Activated CD4-positive, alpha-beta T cell treated with anti-CD3 and anti-CD28 coated beads, Interleukin-2, amount 50 U/mL, for 1 hour (primary cell): ENCODE measurements at regions not wholly inside any gene's neighbourhood (a gene's known extent, or its start where the extent isn't known, plus 50 kb on each side); places are given as distances from the start of the nearest gene placed in this dataset.
"Not testable (repeated sequence)": the region's sequence is repeated elsewhere in the genome, so short reads cannot be mapped to it uniquely, and the experiment has no call there.

Source experiments
- DNase-seq: peaks from one replicate; pipeline ENCODE4 v3.0.0-alpha.2; 2020

DNA sequence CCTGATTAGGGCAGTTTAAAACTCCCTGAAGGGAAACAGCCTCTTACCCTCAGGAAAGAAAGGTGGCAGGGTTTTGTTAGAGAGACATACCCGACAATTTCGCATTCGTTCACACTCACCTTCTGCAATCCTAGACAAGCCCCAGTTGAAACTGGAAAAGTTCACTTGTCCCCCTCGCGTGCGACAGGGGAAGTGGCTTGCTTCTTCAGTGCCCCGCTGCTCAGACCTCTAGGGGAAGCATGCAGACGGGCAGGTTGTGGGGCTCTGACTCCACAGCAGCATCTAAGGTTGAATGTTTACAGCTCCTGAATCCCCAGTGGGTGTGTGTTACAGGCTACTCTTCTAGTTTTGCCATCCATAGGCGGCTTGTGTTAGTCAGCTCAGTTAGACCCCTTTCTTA, 575.7 kb upstream of the ACO1 start:
- DNase-seq, result no peak

DNA sequence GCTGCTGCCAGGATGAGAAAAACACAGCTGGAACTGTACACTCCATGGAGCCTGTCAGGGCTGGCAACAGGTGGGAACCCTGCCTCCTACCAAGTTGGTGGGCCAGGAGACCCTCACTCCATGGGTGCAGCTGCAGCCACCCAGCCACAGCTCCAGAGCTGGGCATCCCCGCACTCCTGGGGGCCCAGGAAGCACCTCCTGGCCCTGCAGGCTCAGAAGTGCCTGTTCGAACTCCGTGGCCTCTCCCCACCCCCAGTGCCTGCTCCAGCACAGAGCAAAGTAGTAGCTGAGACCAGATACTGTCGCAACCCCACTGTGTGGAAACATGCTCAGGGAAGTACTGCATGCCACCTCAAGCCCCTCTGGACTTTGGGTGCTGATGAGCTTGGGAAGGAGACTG, 564.0 kb upstream of the ACO1 start:
- DNase-seq, result no peak

DNA sequence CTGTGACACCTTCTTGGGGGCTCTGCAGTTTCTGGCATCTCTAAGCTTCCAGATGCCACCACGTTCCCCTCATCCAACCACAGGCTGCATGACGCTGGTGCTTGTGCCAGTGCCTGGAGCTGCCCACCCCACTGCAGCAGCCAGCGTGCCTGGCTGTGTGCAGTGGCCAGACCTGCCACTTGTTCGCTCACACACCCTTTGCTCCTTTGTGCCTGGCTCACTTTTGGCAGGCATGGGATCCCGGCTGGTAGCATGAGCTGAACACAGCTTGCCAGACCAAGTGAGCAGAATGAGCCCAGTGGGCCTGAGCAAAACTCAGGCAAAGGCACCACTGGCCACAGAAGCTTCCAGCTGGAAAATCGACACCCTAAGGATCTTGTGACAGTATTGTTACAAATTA, 562.9 kb upstream of the ACO1 start:
- no peak for DNase-seq

DNA sequence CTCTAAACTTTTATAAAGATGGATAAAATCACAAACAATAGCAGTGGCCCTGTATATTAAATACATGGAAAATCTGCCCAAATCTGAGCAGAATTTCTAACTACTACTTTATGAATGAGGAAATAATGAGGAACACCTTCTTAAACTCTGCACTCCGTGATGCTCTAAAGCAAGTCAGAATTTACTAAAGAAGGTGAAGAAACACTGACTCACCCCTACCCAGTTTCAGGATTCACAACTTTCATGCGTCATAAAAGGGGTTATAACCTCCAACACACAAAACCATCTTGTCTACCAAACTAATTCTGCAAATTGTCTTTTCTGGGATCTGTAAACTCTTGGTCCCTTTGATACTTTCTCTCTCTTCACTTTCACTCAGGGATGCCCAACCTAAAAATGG, 561.1 kb upstream of the ACO1 start:
- DNase-seq, result no peak

- DNase-seq, result no peak
These were observed 559.6 kb upstream of the ACO1 start for GRCh38 chr9:31824860-31825259.

DNA sequence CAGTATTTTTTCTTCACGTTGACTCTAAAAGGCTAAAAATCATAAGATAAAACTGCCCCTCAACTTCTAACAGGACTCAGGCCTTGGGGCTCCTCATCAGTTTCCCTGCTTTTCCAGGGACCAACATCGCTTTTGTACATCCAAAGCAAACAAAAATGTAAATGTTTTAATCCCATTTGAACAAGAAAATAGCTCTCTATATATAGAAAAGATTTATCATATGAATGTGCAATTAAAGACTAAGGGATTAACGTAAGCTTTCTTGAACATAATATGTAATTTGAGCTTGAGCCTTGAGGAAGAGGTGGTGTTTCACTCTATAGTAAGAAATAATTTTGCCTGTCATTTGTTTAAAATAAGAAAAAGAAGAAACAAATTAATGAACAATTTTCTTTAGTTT, 547.2 kb upstream of the ACO1 start:
- no peak for DNase-seq

DNA sequence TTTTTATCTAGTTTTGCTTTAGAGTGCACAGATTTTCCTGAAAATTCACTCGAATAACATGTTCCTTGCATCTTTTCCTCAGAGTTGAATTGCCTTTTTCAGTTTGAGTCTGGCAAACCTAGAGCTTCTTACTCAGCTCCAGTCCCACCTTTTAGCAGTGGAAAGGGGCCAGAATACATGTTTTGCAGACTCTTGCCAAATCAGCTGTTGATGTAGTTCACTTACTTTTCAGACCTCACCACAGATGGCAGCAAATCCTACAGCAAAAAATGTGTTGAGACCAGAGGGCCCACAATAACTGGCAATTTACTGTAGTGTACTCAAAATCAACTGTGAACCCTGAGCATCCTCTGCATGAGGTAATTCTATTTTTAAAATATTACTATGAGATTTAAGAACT, 545.2 kb upstream of the ACO1 start:
- DNase-seq, result no peak

DNA sequence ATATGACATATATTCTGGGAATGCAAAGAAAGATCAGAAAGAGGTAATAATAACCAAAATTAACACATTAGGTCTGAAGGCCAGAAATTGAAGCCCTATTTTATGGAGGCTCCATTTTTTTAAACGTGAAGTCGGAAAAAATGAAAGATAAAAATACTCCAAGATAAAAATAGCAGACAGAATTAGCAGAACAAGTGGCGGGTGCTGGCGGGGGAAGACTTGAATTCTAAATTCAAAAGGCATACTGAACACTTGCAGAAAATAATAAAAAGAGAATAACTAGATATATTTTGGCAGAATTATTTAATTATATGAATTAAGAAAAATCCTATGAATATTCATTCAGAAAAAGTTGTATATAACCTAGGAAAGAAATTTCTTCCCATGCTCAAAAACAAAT, 543.7 kb upstream of the ACO1 start:
- no peak for DNase-seq

DNA sequence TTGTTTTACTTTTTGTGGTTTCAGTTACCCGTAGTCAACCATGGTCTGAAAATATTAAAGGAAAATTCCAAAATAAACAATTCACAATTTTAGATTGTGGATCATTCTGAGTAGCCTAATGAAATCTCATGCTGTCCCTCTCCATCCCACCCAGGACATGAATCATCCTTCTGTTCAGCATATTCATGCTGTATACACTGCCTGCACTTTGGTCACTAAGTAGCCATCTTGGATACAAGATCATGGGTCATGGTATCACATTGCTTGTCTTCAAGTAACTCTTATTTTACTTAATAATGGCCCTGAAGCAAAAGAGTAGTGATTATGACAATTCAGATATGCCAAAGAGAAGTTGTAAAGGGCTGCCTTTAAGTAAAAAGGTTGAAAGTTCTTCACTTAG, 536.5 kb upstream of the ACO1 start:
- DNase-seq, result no peak

- no peak for DNase-seq
These were observed 535.7 kb upstream of the ACO1 start for GRCh38 chr9:31848505-31849285.

DNA sequence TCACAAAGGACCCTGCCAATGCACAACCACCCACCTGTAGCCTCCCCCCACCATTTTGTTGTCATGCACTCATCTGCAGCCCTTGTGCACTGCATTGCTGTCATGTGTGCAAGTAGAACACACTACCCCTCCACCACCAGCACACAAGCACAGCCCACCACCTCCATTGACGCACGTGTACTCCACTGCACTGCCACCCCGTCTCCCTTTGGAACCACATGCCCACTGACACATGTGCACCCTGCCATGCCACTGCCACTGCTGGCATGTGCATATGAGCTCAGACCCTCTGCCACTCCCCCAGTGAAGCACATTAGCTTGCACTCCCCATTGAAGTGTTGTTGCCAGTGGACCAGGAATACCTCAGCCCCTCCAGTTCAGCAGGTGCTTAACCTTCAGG, 530.3 kb upstream of the ACO1 start:
- DNase-seq, result no peak

- no peak for DNase-seq
These were observed 515.6 kb upstream of the ACO1 start for GRCh38 chr9:31868830-31869229.

GRCh38 chr9:31870276-31870675, 514.2 kb upstream of the ACO1 start:
- no peak for DNase-seq

GRCh38 chr9:31873722-31874121, 510.7 kb upstream of the ACO1 start:
- DNase-seq, result no peak

DNA sequence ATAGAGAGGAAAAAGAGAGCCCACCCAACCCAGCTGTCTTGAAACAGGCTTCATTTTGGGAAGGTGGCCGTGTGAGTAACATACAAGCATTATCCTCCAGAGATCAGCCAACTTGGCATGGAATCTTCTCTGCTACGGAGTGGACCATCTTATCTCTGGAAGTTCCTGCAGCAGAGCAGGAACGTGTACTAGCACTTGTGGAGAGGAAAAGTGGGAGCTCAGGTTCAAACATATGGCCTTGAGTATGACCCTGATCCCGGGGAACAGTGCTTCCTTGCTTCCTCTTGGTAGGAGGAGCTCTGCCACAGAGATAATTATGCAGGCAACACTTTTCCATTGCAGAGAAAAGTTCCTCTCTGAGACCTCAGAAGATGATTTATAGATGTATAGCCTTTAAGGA, 490.4 kb upstream of the ACO1 start:
- no peak for DNase-seq

DNA sequence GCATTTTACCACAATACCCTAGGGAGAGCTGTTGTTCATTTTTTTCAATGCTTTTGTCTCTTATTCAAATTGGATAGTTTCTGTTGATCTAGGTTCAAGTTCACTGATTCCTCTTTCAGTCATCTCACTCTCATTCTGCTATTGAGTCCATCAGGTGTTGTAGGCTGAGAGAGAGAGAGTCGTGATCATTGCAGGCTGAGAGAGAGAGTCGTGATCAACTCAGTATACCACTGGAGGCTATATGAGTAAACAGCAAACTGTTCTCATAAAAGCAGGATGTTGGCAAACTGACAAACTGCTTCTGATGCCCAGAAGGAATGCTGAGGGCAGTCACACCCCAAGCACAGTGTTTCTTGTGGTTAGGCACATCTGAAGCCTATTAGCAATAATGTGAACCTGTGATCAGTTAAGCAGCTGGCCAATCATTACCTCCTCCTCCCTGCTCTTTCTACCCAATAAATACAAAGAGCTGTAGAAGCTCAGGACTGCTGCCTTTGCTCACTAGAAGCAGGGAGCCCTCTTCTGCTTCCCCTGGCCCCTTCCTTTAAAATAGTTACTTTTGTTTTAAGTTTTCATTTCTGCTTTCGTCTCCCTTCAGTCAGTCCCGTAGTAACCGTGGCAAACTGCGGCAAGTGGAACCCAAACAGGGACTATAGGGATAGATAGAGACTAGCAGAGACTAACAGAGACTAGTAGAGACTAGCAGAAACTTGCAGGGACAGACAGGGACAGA, 476.1 kb upstream of the ACO1 start:
- DNase-seq, result no peak

DNA sequence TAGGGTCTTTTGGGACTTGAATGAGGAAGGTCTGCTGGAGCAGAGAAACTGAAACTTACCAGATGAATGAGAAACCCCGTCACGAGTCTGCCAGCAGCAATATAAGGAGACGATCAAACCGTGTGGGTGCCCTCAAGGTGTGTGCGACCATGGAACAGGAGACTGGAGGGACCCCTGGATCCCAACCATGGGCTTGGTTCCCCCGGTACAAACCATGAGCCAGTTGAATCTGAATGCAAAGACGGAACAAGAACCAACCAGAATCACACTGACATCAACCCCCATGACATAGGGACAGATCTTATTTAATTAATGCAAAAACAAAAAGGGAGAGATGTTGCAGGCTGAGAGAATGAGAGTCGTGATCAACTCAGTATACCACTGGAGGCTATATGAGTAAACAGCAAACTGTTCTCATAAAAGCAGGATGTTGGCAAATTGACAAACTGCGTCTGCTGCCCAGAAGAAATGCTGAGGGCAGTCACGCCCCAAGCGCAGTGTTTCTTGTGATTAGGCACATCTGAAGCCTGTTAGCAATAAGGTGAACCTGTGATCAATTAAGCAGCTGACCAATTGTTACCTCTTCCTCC, 475.5 kb upstream of the ACO1 start:
- DNase-seq, result no peak

DNA sequence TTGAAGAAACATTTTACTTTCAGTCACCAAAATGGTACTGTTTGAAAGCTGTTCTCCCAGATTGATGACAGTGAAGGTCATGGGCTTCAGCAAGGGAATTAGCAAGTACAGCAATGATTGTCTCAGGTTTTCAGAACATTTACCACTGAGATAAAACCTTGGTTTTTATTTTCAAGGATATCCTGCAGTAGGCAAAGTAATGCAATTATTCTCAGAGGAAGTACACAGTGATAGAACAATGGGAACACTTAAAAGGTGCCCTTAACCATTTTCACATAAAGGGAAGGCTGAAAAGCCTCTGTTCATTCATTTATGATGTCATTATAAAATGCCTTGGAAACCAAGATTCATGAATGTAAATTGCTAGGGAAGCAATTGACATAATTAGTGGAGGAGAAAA, 471.8 kb upstream of the ACO1 start:
- DNase-seq, result no peak

DNA sequence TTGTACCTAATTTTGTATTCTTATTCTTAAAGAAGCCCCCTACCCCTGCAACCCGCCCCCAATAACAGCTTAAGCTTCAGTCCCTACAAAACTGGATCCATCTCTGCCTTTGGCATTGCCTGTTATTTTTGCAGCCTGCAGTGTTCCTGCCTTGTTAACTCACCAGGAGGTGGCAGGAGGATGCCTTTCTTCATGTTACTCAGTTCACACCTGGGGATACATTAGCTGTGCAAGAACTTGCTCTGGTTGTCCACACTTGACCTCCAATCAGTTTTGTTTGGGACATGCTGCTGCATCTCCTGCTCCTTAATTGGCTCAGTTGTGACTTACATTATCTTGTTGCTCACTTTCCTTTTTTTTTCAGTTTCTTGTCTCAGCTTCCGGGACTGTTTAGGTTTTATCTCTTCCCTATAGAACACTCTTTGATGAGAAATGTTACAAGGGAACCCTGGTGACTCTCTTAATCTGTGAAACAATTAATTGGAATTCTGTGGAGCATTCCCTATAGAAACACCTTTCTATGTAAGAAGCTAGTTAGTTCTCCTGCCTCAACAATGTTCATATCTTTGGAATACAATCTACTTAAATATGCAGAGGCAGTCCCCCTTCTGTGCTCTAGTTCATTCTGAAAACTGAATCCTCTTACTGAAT, 467.7 kb upstream of the ACO1 start:
- no peak for DNase-seq

GRCh38 chr9:31937737-31938136, 446.7 kb upstream of the ACO1 start:
- not testable (repeated sequence) for DNase-seq

DNA sequence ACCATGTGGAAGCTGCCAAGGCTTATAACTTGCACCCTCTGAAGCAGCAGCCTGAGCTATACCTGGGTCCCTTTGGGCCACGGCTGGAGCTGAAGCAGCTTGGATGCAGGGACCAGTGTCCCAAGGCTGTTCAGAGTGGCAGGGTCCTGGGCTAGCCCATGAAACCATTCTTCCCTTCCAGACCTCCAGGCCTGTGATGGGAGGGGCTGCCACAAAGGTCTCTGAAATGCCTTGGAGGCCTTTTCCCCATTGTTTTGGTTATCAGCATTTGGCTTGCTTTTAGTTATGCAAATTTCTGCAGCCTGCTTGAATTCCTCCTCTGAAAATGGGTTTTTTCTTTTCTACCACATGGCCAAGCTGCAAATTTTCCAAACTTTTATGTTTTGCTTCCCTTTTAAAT, 433.7 kb upstream of the ACO1 start:
- DNase-seq, result no peak

DNA sequence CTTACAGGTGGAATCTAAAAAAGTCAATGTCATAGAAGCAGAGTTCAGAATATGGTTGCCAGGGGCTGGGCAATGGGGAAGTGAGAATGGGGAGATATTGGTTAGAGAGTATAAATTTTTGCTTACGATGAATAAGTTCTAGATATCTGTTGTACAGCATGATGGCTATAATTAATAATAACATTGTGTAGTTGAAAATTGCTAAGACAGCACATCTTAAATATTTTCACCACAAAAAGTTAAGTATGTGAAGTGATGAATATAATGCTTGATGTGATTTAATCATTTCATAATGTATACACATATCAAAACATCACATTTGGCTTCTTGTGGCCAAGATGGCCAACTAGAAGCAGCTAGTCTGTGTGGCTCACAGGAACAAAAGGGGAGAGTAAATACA, 425.9 kb upstream of the ACO1 start:
- no peak for DNase-seq

- DNase-seq, result no peak
These were observed 414.9 kb upstream of the ACO1 start for GRCh38 chr9:31969552-31969951.

DNA sequence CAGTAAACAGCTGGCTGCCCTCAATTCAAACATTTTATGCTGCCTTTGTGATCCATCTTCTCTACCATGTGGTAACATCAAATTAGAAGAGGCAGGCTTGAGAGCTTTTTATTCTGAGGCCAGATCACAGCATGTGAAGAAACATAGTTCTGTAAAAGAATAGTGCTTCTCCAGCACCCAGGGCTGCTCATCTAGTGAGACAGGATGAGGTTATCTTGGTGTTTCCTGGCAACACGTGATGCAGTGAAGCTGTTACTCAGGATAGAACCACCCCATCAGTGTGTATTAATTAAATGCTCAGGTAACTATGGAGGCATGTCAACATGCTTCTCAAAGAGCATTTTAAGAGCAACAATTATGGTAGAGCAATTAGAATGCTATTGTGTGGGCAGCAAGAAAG, 400.5 kb upstream of the ACO1 start:
- no peak for DNase-seq
